HCEC 1CT (cell line): ENCODE measurements at regions not wholly inside any gene's neighbourhood (a gene's known extent, or its start where the extent isn't known, plus 50 kb on each side); places are given as distances from the start of the nearest gene placed in this dataset.
"Not testable (repeated sequence)": the region's sequence is repeated elsewhere in the genome, so short reads cannot be mapped to it uniquely, and the experiment has no call there.

Experiments
- DNase-seq: peaks from one replicate; pipeline ENCODE4 v3.0.0-alpha.2; 2017

- no peak for DNase-seq
These were observed 1668.0 kb upstream of the NUDT12 start for GRCh38 chr5:105230516-105231157.

- no peak for DNase-seq
These were observed 1655.4 kb upstream of the NUDT12 start for GRCh38 chr5:105218018-105218417.

- DNase-seq, result no peak
These were observed 1650.5 kb upstream of the NUDT12 start for GRCh38 chr5:105213078-105213477.

GRCh38 chr5:105207066-105207465, 1644.5 kb upstream of the NUDT12 start:
- DNase-seq, result no peak

- DNase-seq, result no peak
These were observed 1634.9 kb upstream of the NUDT12 start for GRCh38 chr5:105197531-105197930.

GRCh38 chr5:105195765-105196164, 1633.2 kb upstream of the NUDT12 start:
- no peak for DNase-seq

- DNase-seq, result no peak
These were observed 1610.3 kb upstream of the NUDT12 start for GRCh38 chr5:105172918-105173317.

- peak; percentile 41 for DNase-seq
These were observed 1606.2 kb upstream of the NUDT12 start for GRCh38 chr5:105168806-105169205.

GRCh38 chr5:105167092-105167491, 1604.5 kb upstream of the NUDT12 start:
- no peak for DNase-seq

- no peak for DNase-seq
These were observed 1601.0 kb upstream of the NUDT12 start for GRCh38 chr5:105163547-105163946.

- DNase-seq, result not testable (repeated sequence)
These were observed 1600.0 kb upstream of the NUDT12 start for GRCh38 chr5:105162557-105162956.

GRCh38 chr5:105158526-105158925, 1595.9 kb upstream of the NUDT12 start:
- no peak for DNase-seq

- no peak for DNase-seq
These were observed 1587.7 kb upstream of the NUDT12 start for GRCh38 chr5:105150323-105150722.

GRCh38 chr5:105146867-105147266, 1584.3 kb upstream of the NUDT12 start:
- DNase-seq, result peak; percentile 7

- no peak for DNase-seq
These were observed 1582.6 kb upstream of the NUDT12 start for GRCh38 chr5:105145152-105145551.

- no peak for DNase-seq
These were observed 1571.7 kb upstream of the NUDT12 start for GRCh38 chr5:105134328-105134727.

- DNase-seq, result no peak
These were observed 1570.5 kb upstream of the NUDT12 start for GRCh38 chr5:105133087-105133486.

- no peak for DNase-seq
These were observed 1570.0 kb upstream of the NUDT12 start for GRCh38 chr5:105132581-105132980.

- DNase-seq, result no peak
These were observed 1568.5 kb upstream of the NUDT12 start for GRCh38 chr5:105131045-105131444.

- no peak for DNase-seq
These were observed 1539.0 kb upstream of the NUDT12 start for GRCh38 chr5:105101577-105101976.

GRCh38 chr5:105088961-105089360, 1526.4 kb upstream of the NUDT12 start:
- no peak for DNase-seq

GRCh38 chr5:105088102-105088501, 1525.5 kb upstream of the NUDT12 start:
- DNase-seq, result no peak

- DNase-seq, result no peak
These were observed 1495.3 kb upstream of the NUDT12 start for GRCh38 chr5:105057893-105058292.

GRCh38 chr5:105057001-105057436, 1494.4 kb upstream of the NUDT12 start:
- DNase-seq, result no peak

GRCh38 chr5:105054406-105054805, 1491.8 kb upstream of the NUDT12 start:
- DNase-seq, result no peak
